PC-9 (cell line): ENCODE measurements at regions not wholly inside any gene's neighbourhood (a gene's known extent, or its start where the extent isn't known, plus 50 kb on each side); places are given as distances from the start of the nearest gene placed in this dataset.

Source experiments
- BruUV-seq: library from RNA; stranded (reverse); fragments of 400-500 nt; replicated peaks from 2 replicates; lab custom pipeline; 2021; lab: Mats Ljungman, UMichigan
- CTCF ChIA-PET: fragments of 300-600 bp; sonication (Branson Sonifier 250); formaldehyde crosslinking; loops from one replicate; lab custom pipeline; 2022; ENCODE audit warnings: antibody characterized with exemption; lab: Charles Lee
- POLR2A ChIA-PET: fragments of 300-600 bp; sonication (Branson Sonifier 250); formaldehyde crosslinking; loops from one replicate; lab custom pipeline; 2022; ENCODE audit warnings: antibody characterized with exemption; ENCODE audit not compliant: unreplicated experiment; lab: Charles Lee
- DNase-seq, 2 experiments: peaks; one replicate each; pipeline versions ENCODE4 v3.0.0 to v3.0.0-alpha.2; 2015 to 2022; ENCODE audit warnings: mixed read lengths in 1 of 2
- H2AFZ ChIP-seq: fragments of 200-600 bp; sonication (generic); 2 replicates; pipeline ENCODE4 v1.8.1; 2017; ENCODE audit warnings: antibody characterized with exemption
- H3F3A ChIP-seq: fragments of 200-600 bp; sonication (generic); 2 replicates; pipeline ENCODE4 v1.8.1; 2017; ENCODE audit warnings: antibody characterized with exemption, mild to moderate bottlenecking, low read depth; ENCODE audit not compliant: insufficient read depth
- H3K27ac ChIP-seq: fragments of 200-600 bp; sonication (generic); 2 replicates; pipeline ENCODE4 v1.6.1; 2016; ENCODE audit warnings: mixed run types
- H3K27me3 ChIP-seq: fragments of 200-600 bp; sonication (generic); 2 replicates; pipeline ENCODE4 v1.6.1; 2016; ENCODE audit warnings: low read depth, mixed run types; ENCODE audit not compliant: insufficient read depth
- H3K36me3 ChIP-seq: fragments of 200-600 bp; sonication (generic); 2 replicates; pipeline ENCODE4 v1.6.1; 2016; ENCODE audit warnings: low read depth, mixed run types
- H3K4me1 ChIP-seq: fragments of 200-600 bp; sonication (generic); replicated peaks from 2 replicates; pipeline ENCODE4 v1.6.1; 2016; ENCODE audit warnings: mixed run types; ENCODE audit not compliant: insufficient read depth
- H3K4me2 ChIP-seq: fragments of 200-600 bp; sonication (generic); 2 replicates; pipeline ENCODE4 v1.6.1; 2017; ENCODE audit warnings: mixed run types
- H3K4me3 ChIP-seq: fragments of 200-600 bp; sonication (generic); 2 replicates; pipeline ENCODE4 v1.6.1; 2016; ENCODE audit warnings: mixed run types
- H3K79me2 ChIP-seq: fragments of 200-600 bp; sonication (generic); 2 replicates; pipeline ENCODE4 v1.6.1; 2017; ENCODE audit warnings: low read depth, mixed run types
- H3K9me2 ChIP-seq: fragments of 200-600 bp; sonication (generic); 2 replicates; pipeline ENCODE4 v1.8.1; 2017; ENCODE audit warnings: mild to moderate bottlenecking; ENCODE audit not compliant: insufficient read depth
- H3K9me3 ChIP-seq: fragments of 200-600 bp; sonication (generic); 2 replicates; pipeline ENCODE4 v1.8.1; 2016; ENCODE audit warnings: low read depth; ENCODE audit not compliant: insufficient read depth
- H4K20me1 ChIP-seq: fragments of 200-600 bp; sonication (generic); 2 replicates; pipeline ENCODE4 v1.8.1; 2017; ENCODE audit not compliant: insufficient read depth
- EZH2 ChIP-seq: fragments of 200-600 bp; sonication (generic); IDR thresholded peaks from 2 replicates; pipeline ENCODE4 v1.8.0; 2017; ENCODE audit warnings: antibody characterized with exemption, low read depth
- intact Hi-C: fragments of 100-400 bp; cut with micrococcal nuclease; formaldehyde crosslinking; loops from one replicate; pipeline ENCODE4 v1.10.0; 2022; ENCODE audit not compliant: unreplicated experiment
- TF ChIP-seq, protein P1 (sequence below): fragments of 200-600 bp; sonication (generic); conservative IDR thresholded peaks from 2 replicates; pipeline ENCODE4 v1.6.1; 2017; ENCODE audit warnings: mixed run types, antibody characterized with exemption, mild to moderate bottlenecking, moderate library complexity

DNA sequence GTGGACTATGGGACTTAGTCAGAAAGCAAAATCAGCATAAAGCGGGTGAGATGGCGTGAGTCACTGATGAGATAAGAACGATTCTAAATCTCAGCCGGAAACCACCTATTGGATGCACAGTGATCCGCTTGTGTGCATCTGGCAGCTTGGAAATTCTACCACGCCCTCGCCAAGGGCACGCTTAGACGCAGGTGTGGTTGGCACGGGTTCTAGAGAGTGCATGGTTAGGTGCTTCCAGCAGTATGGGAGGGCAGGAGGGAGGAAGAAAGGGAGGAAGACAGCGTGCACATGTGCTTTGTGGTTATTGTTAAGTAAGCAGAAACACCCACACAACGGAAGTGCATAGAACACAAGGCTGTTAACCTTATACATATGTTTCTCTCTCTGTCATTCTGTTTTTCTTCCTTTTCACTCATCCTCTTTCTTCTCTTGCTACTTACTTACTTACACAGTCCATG is 374.0 kb upstream of the ASIC2 start:
- BruUV-seq: no TSS peak
- DNase-seq: no peak
- CTCF ChIA-PET: no interaction called here

DNA sequence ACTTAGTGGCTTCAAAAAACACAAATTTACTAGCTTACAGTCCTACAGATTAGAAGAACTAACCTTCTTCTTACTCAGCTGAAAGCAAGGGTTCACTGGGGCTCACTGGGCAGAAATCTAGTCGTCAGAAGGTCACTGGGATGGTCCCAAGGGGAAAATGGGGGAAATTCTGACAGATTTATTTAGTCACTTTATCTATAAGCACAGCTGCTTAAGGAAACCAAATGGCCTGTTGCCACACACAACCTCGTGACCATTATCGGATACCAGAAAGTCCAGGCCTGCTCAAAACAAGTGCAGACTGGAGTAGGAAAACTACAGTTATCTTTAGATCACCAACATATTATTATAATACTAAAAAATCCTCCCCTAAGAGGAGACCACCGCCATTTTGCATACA is 374.6 kb upstream of the ASIC2 start:
- ChIA-PET POLR2A (no interaction called here), CTCF (no interaction called here)
- H3K79me2 ChIP-seq: no peaks in the 10 kb centered on the region
- H3K36me3 ChIP-seq: no peaks in the 10 kb centered on the region
- H3K9me2 ChIP-seq: no peaks in the 10 kb centered on the region
- H3K27ac ChIP-seq: no peak overlapping the region
- DNase-seq: no peak
- BruUV-seq: no TSS peak
- no peaks in the 10 kb centered on the region for H3K4me1 ChIP-seq
- H3K27me3 ChIP-seq: 0 out of 2 replicates have a peak, but pooled peaks cover 6% of the 10 kb centered on the region
- H3K4me2 ChIP-seq: no peak overlapping the region
- H4K20me1 ChIP-seq: no peaks in the 10 kb centered on the region
- no peak overlapping the region for H3K4me3 ChIP-seq
- intact Hi-C loops: no loop called here
- no peak overlapping the region for H2AFZ ChIP-seq
- no peaks in the 10 kb centered on the region for H3F3A ChIP-seq
- no peaks in the 10 kb centered on the region; the same call in 1 of the 2 replicates for H3K9me3 ChIP-seq
- TF ChIP-seq, protein P1, sequence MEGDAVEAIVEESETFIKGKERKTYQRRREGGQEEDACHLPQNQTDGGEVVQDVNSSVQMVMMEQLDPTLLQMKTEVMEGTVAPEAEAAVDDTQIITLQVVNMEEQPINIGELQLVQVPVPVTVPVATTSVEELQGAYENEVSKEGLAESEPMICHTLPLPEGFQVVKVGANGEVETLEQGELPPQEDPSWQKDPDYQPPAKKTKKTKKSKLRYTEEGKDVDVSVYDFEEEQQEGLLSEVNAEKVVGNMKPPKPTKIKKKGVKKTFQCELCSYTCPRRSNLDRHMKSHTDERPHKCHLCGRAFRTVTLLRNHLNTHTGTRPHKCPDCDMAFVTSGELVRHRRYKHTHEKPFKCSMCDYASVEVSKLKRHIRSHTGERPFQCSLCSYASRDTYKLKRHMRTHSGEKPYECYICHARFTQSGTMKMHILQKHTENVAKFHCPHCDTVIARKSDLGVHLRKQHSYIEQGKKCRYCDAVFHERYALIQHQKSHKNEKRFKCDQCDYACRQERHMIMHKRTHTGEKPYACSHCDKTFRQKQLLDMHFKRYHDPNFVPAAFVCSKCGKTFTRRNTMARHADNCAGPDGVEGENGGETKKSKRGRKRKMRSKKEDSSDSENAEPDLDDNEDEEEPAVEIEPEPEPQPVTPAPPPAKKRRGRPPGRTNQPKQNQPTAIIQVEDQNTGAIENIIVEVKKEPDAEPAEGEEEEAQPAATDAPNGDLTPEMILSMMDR: no peak
- TF ChIP-seq EZH2: no peak

More for the DNA sequence above, 374.0 kb upstream of the ASIC2 start:
- no peak for TF ChIP-seq EZH2
- TF ChIP-seq, protein P1: no peak
- H3K4me1 ChIP-seq: no peaks in the 10 kb centered on the region
- H3K27ac ChIP-seq: no peak overlapping the region
- no peak overlapping the region for H3K4me3 ChIP-seq
- no peak overlapping the region for H2AFZ ChIP-seq
- H3K27me3 ChIP-seq: peaks cover 8% of the 10 kb centered on the region; the same call in 1 of the 2 replicates
- H3K9me3 ChIP-seq: no peaks in the 10 kb centered on the region; the same call in 1 of the 2 replicates
- H3K4me2 ChIP-seq: no peak overlapping the region
- intact Hi-C loops: no loop called here
- POLR2A ChIA-PET: no interaction called here
- H3F3A ChIP-seq: no peaks in the 10 kb centered on the region
- no peaks in the 10 kb centered on the region for H3K9me2 ChIP-seq
- H4K20me1 ChIP-seq: no peaks in the 10 kb centered on the region
- no peaks in the 10 kb centered on the region for H3K79me2 ChIP-seq
- H3K36me3 ChIP-seq: no peaks in the 10 kb centered on the region

DNA sequence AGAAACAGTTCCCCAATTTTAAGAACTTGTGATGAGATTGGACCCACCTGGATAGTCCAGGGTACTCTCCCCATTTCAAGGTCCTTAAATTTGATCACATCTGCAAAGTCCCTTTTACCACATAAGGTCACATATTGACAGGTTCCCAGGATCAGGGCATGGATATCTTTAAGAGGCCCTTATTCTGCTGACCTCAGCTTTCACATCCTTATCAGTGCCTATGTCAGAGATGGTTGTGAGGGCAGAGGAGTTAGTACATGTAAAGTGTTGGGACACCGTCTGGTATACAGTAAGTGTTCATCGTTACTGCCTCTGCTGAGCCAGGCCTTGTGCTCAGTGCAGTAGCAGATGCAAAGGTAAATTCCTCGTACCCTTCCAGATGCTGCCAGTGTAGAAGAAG is 375.4 kb upstream of the ASIC2 start:
- Histone ChIP-seq H3K27me3 (no peaks in the 10 kb centered on the region), H3K9me2 (no peaks in the 10 kb centered on the region), H4K20me1 (no peaks in the 10 kb centered on the region), H3K4me3 (no peak overlapping the region), H3F3A (no peaks in the 10 kb centered on the region), H3K4me1 (no peaks in the 10 kb centered on the region), H2AFZ (no peak overlapping the region), H3K9me3 (no peaks in the 10 kb centered on the region; the same call in 1 of the 2 replicates), H3K79me2 (no peaks in the 10 kb centered on the region), H3K36me3 (no peaks in the 10 kb centered on the region), H3K4me2 (no peak overlapping the region), H3K27ac (no peak overlapping the region)
- ChIA-PET POLR2A (no interaction called here), CTCF (no interaction called here)
- TF ChIP-seq, protein P1: no peak
- TF ChIP-seq EZH2: no peak
- no TSS peak for BruUV-seq
- no peak for DNase-seq
- intact Hi-C loops: no loop called here
